Endothelial cell of umbilical vein (primary cell): ENCODE measurements at regions not wholly inside any gene's neighbourhood (a gene's known extent, or its start where the extent isn't known, plus 50 kb on each side); places are given as distances from the start of the nearest gene placed in this dataset.
"Not testable (repeated sequence)": the region's sequence is repeated elsewhere in the genome, so short reads cannot be mapped to it uniquely, and the experiment has no call there.

Experiments used
- BruUV-seq: library from RNA; stranded (reverse); fragments of 400-500 nt; replicated peaks from 2 replicates; lab custom pipeline; 2021; lab: Mats Ljungman, UMichigan
- CTCF ChIA-PET: fragments of 300-600, 350-600 bp; sonication (Branson Sonifier 250); formaldehyde crosslinking; loops from one replicate; lab custom pipeline; 2021; ENCODE audit warnings: antibody characterized with exemption, inconsistent platforms; lab: Charles Lee
- POLR2A ChIA-PET: fragments of 300-600, 350-600 bp; sonication (Branson Sonifier 250); formaldehyde crosslinking; loops from one replicate; lab custom pipeline; 2021; ENCODE audit warnings: antibody characterized with exemption, inconsistent platforms; lab: Charles Lee
- DNase-seq: peaks from one replicate; pipeline ENCODE4 v3.0.0-alpha.2; 2011; ENCODE audit warnings: low read depth, low spot score
- FAIRE-seq: peaks from 2 replicates; lab custom pipeline; 2011; peaks lifted over from hg19 to GRCh38; lab: Jason Lieb, UNC
- H2AFZ ChIP-seq: 2 replicates; pipeline ENCODE4 v1.6.0; 2012; ENCODE audit warnings: low read depth, low read length, control low read depth, inconsistent platforms
- H3K27ac ChIP-seq: 2 replicates; pipeline ENCODE4 v1.5.1; 2011; ENCODE audit warnings: low read depth, mild to moderate bottlenecking, control low read depth, low read length, moderate library complexity; ENCODE audit not compliant: insufficient read depth
- H3K27me3 ChIP-seq, 2 experiments: 2 replicates each; pipeline versions ENCODE4 v1.6.0 to v1.6.1; 2011; ENCODE audit warnings: low read length in 2 of 2, mixed read lengths in 1 of 2; ENCODE audit not compliant: control insufficient read depth in 2 of 2, insufficient read depth in 2 of 2
- H3K36me3 ChIP-seq, 2 experiments: 2 replicates in 1 of 2; 3 replicates in 1 of 2; pipeline ENCODE4 v1.5.1; 2011; ENCODE audit warnings: low read length in 2 of 2, mild to moderate bottlenecking in 1 of 2, moderate library complexity in 1 of 2; ENCODE audit not compliant: control insufficient read depth in 2 of 2, insufficient read depth in 2 of 2; ENCODE audit errors: extremely low read depth in 1 of 2
- H3K4me1 ChIP-seq: 3 replicates; pipeline ENCODE4 v1.5.1; 2011; ENCODE audit warnings: mild to moderate bottlenecking, low read length; ENCODE audit not compliant: control insufficient read depth, insufficient read depth; ENCODE audit errors: extremely low read depth
- H3K4me2 ChIP-seq: 2 replicates; pipeline ENCODE4 v1.6.1; 2011; ENCODE audit warnings: low read length, control low read depth, mixed read lengths; ENCODE audit not compliant: insufficient read depth
- H3K4me3 ChIP-seq, 3 experiments: fragments of 200-600 bp in 1 of 3; sonication (generic), shearing (Covaris generic) in 1 of 3; replicated peaks in 1 of 3; 2 replicates each; pipeline ENCODE4 v1.5.1; 2011 to 2016; ENCODE audit warnings: control low read depth in 3 of 3, low read length in 3 of 3, mild to moderate bottlenecking in 2 of 3, inconsistent platforms in 1 of 3, low read depth in 1 of 3, moderate library complexity in 1 of 3; ENCODE audit not compliant: insufficient read depth in 1 of 3
- H3K79me2 ChIP-seq: 2 replicates; pipeline ENCODE4 v1.6.0; 2012; ENCODE audit warnings: low read length, inconsistent platforms; ENCODE audit not compliant: control insufficient read depth, insufficient read depth
- H3K9ac ChIP-seq: replicated peaks from 2 replicates; pipeline ENCODE3; 2011; ENCODE audit warnings: low read length, control low read depth; ENCODE audit not compliant: insufficient read depth; ENCODE audit errors: extremely low read depth
- H3K9me1 ChIP-seq: replicated peaks from 3 replicates; pipeline ENCODE4 v1.6.0; 2011; ENCODE audit warnings: mild to moderate bottlenecking, low read length; ENCODE audit not compliant: control insufficient read depth, insufficient read depth; ENCODE audit errors: extremely low read depth
- H3K9me3 ChIP-seq: replicated peaks from 2 replicates; pipeline ENCODE4 v1.5.1; 2012; ENCODE audit warnings: low read length, inconsistent platforms; ENCODE audit not compliant: control insufficient read depth, insufficient read depth
- H4K20me1 ChIP-seq: replicated peaks from 2 replicates; pipeline ENCODE3; 2011; ENCODE audit warnings: mild to moderate bottlenecking, low read length; ENCODE audit not compliant: control insufficient read depth, insufficient read depth; ENCODE audit errors: extremely low read depth
- CTCF ChIP-seq, 2 donors: IDR thresholded peaks; 1 replicate in 1 of 2; 2 replicates in 1 of 2; pipeline ENCODE4 v1.5.1; 2011; ENCODE audit warnings: low read length in 2 of 2, mild to moderate bottlenecking in 2 of 2, moderate library complexity in 2 of 2, control low read depth in 1 of 2, inconsistent platforms in 1 of 2, low read depth in 1 of 2; ENCODE audit not compliant: insufficient read depth in 1 of 2; ENCODE audit errors: extremely low read depth in 1 of 2
- EZH2 ChIP-seq: IDR thresholded peaks from 2 replicates; pipeline ENCODE4 v1.6.1; 2012; ENCODE audit warnings: borderline replicate concordance, low read depth, mild to moderate bottlenecking, moderate library complexity, low read length, inconsistent platforms; ENCODE audit not compliant: severe bottlenecking
- MYC ChIP-seq: IDR thresholded peaks from one replicate; pipeline ENCODE4 v1.6.1; 2011; ENCODE audit warnings: mild to moderate bottlenecking, low read depth, low read length
- POLR2A ChIP-seq: IDR thresholded peaks from 2 replicates; pipeline ENCODE4 v1.6.1; 2012; ENCODE audit warnings: low read depth, mild to moderate bottlenecking, control low read depth, low read length
- POLR2AphosphoS5 ChIP-seq: IDR thresholded peaks from 2 replicates; pipeline ENCODE4 v1.6.1; 2012; ENCODE audit warnings: low read depth, mild to moderate bottlenecking, control low read depth, low read length, moderate library complexity; ENCODE audit not compliant: insufficient read depth
- dilution Hi-C: fragments of 300-500 bp; cut with MboI; formaldehyde crosslinking; loops from one replicate; pipeline ENCODE4 v1.15.0; 2019; ENCODE audit warnings: low sequenced_read_pairs; ENCODE audit not compliant: extremely low pct_ligation_motif_present
- intact Hi-C: fragments of 100-400 bp; cut with micrococcal nuclease; formaldehyde crosslinking; loops from one replicate; pipeline ENCODE4 v1.10.0; 2022

- Histone ChIP-seq H3K4me2 (no peak overlapping the region), H3K27me3 (no peaks in the 10 kb centered on the region), H3K79me2 (no peaks in the 10 kb centered on the region), H3K4me3 (no peak overlapping the region), H3K27ac (no peak overlapping the region), H3K9ac (no peak overlapping the region), H3K4me1 (no peaks in the 10 kb centered on the region), H2AFZ (no peak overlapping the region), H3K9me3 (no peaks in the 10 kb centered on the region), H3K36me3 (no peaks in the 10 kb centered on the region), H4K20me1 (no peaks in the 10 kb centered on the region), H3K9me1 (no peaks in the 10 kb centered on the region)
- FAIRE-seq (no peak), DNase-seq (no peak)
- TF ChIP-seq MYC (no peak), POLR2A (no peak), POLR2AphosphoS5 (no peak), EZH2 (no peak), CTCF (IDR thresholded peaks at IDR 0.05; ENCODE audit: extremely low read depth in 1 of 2, insufficient read depth in 1 of 2, low read depth in 1 of 2, low read length in 2 of 2) (no peak)
- POLR2A ChIA-PET: no interaction called here
- intact Hi-C loops (no loop called here), dilution Hi-C loops (no loop called here)
- CTCF ChIA-PET: no interaction called here
- BruUV-seq: no TSS peak
These were observed 192.0 kb upstream of the HAND2 start for GRCh38 chr4:173722075-173722474.

- POLR2A ChIA-PET, H3K9me3 ChIP-seq, BruUV-seq: not testable (repeated sequence)
These were observed 188.5 kb upstream of the HAND2 start for GRCh38 chr4:173718504-173718903.

More at GRCh38 chr4:173718504-173718903, 188.5 kb upstream of the HAND2 start:
- dilution Hi-C loops, intact Hi-C loops, H3K9ac ChIP-seq, H3K79me2 ChIP-seq, H3K4me3 ChIP-seq, DNase-seq, H3K27me3 ChIP-seq, H2AFZ ChIP-seq, H3K36me3 ChIP-seq, FAIRE-seq, H3K9me1 ChIP-seq, H3K4me2 ChIP-seq, H4K20me1 ChIP-seq, H3K4me1 ChIP-seq, H3K27ac ChIP-seq, CTCF ChIA-PET: not testable (repeated sequence)
